ENCODE measurements at regions not wholly inside any gene's neighbourhood (a gene's known extent, or its start where the extent isn't known, plus 50 kb on each side); places are given as distances from the start of the nearest gene placed in this dataset.

- Histone ChIP-seq H3K4me1 (ENCODE audit: control insufficient read depth, insufficient read depth, low read length) (no peaks in the 10 kb centered on the region), H3K36me3 (ENCODE audit: control insufficient read depth, insufficient read depth, low read length) (no peaks in the 10 kb centered on the region), H3K27me3 (ENCODE audit: control insufficient read depth, insufficient read depth, low read length) (no peaks in the 10 kb centered on the region), H3K4me3 (ENCODE audit: low read length) (no peak overlapping the region), H3K9ac (ENCODE audit: low read length) (no peak overlapping the region), H3K27ac (ENCODE audit: low read depth, low read length) (no peak overlapping the region)
Observed at GRCh38 chr6:150702675-150703074, 103.0 kb downstream of the PLEKHG1 start.

GRCh38 chr6:150704447-150705192 is 104.9 kb downstream of the PLEKHG1 start:
- Histone ChIP-seq H3K27me3 (ENCODE audit: control insufficient read depth, insufficient read depth, low read length) (no peaks in the 10 kb centered on the region), H3K27ac (ENCODE audit: low read depth, low read length) (no peak overlapping the region), H3K36me3 (ENCODE audit: control insufficient read depth, insufficient read depth, low read length) (no peaks in the 10 kb centered on the region), H3K9ac (ENCODE audit: low read length) (no peak overlapping the region), H3K4me1 (ENCODE audit: control insufficient read depth, insufficient read depth, low read length) (no peaks in the 10 kb centered on the region), H3K4me3 (ENCODE audit: low read length) (no peak overlapping the region)

DNA sequence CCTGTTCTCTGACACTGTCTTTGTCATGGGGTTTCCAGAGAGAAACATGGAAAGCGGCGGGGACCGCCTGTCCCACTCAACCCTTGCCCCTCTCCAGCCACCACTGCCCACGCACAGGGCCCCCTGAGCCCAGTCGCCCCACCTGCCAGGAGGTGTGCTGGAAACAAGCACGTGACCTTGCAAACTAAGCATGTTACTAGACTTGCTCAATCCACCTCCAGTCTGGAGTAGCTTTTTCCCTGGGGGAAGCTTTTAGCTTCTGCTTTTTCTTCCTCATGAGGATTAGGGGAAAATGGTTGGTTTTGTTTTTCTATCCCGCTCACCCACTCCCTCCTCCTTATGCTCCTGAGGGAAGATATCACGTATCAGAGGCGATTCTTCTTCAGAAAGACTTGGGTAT is 105.7 kb downstream of the PLEKHG1 start:
- no peak overlapping the region for H3K27ac ChIP-seq (ENCODE audit: low read depth, low read length)

DNA sequence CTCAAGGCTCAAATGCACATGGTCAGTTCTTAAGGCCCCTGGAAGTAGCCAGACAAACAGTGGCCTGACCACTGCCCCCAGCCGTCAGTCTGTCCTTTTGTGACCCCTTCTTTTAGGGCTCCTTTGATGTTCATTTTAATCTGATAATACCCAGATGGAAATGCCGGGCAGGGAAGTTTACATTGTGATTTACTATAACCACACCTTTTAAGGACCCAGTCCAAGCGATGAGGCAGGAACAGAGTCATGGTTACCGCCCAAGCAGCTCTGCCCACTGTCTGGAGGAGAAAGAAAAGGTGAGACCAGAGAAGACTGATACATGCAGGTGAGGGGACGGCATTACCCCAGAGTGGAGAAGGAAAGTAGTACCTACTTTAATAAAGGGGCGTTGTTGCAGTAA is 110.6 kb downstream of the PLEKHG1 start:
- Histone ChIP-seq H3K27ac (ENCODE audit: low read depth, low read length) (no peak overlapping the region), H3K9ac (ENCODE audit: low read length) (no peak overlapping the region), H3K4me3 (ENCODE audit: low read length) (no peak overlapping the region), H3K36me3 (ENCODE audit: control insufficient read depth, insufficient read depth, low read length) (no peaks in the 10 kb centered on the region), H3K4me1 (ENCODE audit: control insufficient read depth, insufficient read depth, low read length) (peaks cover 11% of the 10 kb centered on the region), H3K27me3 (ENCODE audit: control insufficient read depth, insufficient read depth, low read length) (no peaks in the 10 kb centered on the region)

More for the DNA sequence above, 105.7 kb downstream of the PLEKHG1 start:
- H3K36me3 ChIP-seq (ENCODE audit: control insufficient read depth, insufficient read depth, low read length), result no peaks in the 10 kb centered on the region
- no peak overlapping the region for H3K4me3 ChIP-seq (ENCODE audit: low read length)
- no peaks in the 10 kb centered on the region for H3K27me3 ChIP-seq (ENCODE audit: control insufficient read depth, insufficient read depth, low read length)
- no peak overlapping the region for H3K9ac ChIP-seq (ENCODE audit: low read length)
- H3K4me1 ChIP-seq (ENCODE audit: control insufficient read depth, insufficient read depth, low read length), result no peaks in the 10 kb centered on the region

DNA sequence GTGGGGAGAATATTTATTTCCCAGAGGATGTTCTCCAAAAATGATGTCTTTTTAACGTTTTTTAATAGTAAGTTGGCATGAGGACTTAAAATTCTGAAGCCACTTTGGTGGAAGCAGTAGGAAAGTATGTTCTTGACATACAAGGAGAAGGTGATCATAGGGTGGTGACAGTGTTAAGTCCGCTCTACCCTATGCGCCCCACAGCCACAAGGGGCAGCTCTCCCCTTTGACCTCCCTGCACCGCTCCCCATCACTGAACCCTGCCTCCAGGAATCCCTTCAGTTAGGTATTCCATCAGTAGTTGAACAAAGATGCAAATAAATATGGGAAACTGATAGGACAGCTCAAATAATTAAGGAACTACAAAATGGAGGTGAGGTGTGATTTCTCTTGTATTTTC is 111.4 kb downstream of the PLEKHG1 start:
- Histone ChIP-seq H3K4me3 (ENCODE audit: low read length) (no peak overlapping the region), H3K9ac (ENCODE audit: low read length) (no peak overlapping the region), H3K27ac (ENCODE audit: low read depth, low read length) (no peak overlapping the region), H3K27me3 (ENCODE audit: control insufficient read depth, insufficient read depth, low read length) (no peaks in the 10 kb centered on the region), H3K4me1 (ENCODE audit: control insufficient read depth, insufficient read depth, low read length) (peaks cover 11% of the 10 kb centered on the region), H3K36me3 (ENCODE audit: control insufficient read depth, insufficient read depth, low read length) (no peaks in the 10 kb centered on the region)

- H3K27ac ChIP-seq (ENCODE audit: low read depth, low read length), result no peak overlapping the region
- peaks cover 11% of the 10 kb centered on the region for H3K4me1 ChIP-seq (ENCODE audit: control insufficient read depth, insufficient read depth, low read length)
- no peaks in the 10 kb centered on the region for H3K27me3 ChIP-seq (ENCODE audit: control insufficient read depth, insufficient read depth, low read length)
- H3K36me3 ChIP-seq (ENCODE audit: control insufficient read depth, insufficient read depth, low read length), result no peaks in the 10 kb centered on the region
- H3K9ac ChIP-seq (ENCODE audit: low read length), result no peak overlapping the region
- H3K4me3 ChIP-seq (ENCODE audit: low read length), result no peak overlapping the region
Observed at GRCh38 chr6:150711584-150712504, 112.2 kb downstream of the PLEKHG1 start.

- H3K4me1 ChIP-seq (ENCODE audit: control insufficient read depth, insufficient read depth, low read length), result peaks cover 11% of the 10 kb centered on the region
- no peaks in the 10 kb centered on the region for H3K27me3 ChIP-seq (ENCODE audit: control insufficient read depth, insufficient read depth, low read length)
- no peaks in the 10 kb centered on the region for H3K36me3 ChIP-seq (ENCODE audit: control insufficient read depth, insufficient read depth, low read length)
- no peak overlapping the region for H3K27ac ChIP-seq (ENCODE audit: low read depth, low read length)
- no peak overlapping the region for H3K9ac ChIP-seq (ENCODE audit: low read length)
- H3K4me3 ChIP-seq (ENCODE audit: low read length), result no peak overlapping the region
Observed at GRCh38 chr6:150712505-150713252, 113.0 kb downstream of the PLEKHG1 start.

DNA sequence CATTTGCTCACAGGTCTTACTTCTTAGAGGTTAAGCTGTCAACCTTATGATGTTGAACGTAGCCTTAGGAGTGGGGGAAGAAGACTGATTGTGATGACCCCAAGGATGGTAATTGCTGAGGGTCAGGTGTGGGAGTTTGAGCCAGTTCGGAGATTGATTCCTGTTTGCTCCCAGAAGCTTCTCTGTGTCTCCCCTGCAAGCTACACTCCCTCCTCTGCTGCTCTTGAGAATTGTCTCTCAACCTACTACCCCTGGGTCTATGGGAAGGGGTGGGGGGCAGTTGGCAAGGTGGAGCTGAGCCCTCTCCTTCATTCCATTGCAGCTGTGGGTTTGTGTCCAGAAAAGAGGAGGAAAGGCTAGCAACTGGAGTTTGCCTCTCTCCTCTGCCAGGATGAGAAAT is 113.8 kb downstream of the PLEKHG1 start:
- Histone ChIP-seq H3K9ac (ENCODE audit: low read length) (no peak overlapping the region), H3K4me3 (ENCODE audit: low read length) (no peak overlapping the region), H3K27me3 (ENCODE audit: control insufficient read depth, insufficient read depth, low read length) (no peaks in the 10 kb centered on the region), H3K27ac (ENCODE audit: low read depth, low read length) (no peak overlapping the region), H3K4me1 (ENCODE audit: control insufficient read depth, insufficient read depth, low read length) (peaks cover 11% of the 10 kb centered on the region), H3K36me3 (ENCODE audit: control insufficient read depth, insufficient read depth, low read length) (no peaks in the 10 kb centered on the region)

DNA sequence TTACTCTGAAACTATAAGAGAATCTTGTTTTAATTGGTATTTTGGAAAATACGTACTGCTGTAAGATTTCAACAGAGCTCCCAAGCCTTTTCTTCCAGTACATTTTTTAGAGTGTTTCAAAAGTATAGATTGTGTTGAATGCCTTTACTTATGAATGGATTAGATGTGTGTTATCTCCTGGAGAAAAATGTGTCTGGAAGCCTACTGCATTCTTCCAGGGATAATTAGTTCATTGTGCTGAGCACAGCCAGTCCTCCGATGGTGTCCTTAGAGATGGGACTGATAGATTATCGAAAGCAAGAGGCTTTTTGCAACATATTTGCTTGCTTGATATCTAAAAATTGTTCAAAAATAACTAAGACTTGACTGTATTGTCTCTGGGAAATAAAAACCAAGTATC is 114.2 kb downstream of the PLEKHG1 start:
- Histone ChIP-seq H3K27ac (ENCODE audit: low read depth, low read length) (no peak overlapping the region), H3K27me3 (ENCODE audit: control insufficient read depth, insufficient read depth, low read length) (no peaks in the 10 kb centered on the region), H3K4me1 (ENCODE audit: control insufficient read depth, insufficient read depth, low read length) (peaks cover 11% of the 10 kb centered on the region), H3K36me3 (ENCODE audit: control insufficient read depth, insufficient read depth, low read length) (no peaks in the 10 kb centered on the region), H3K4me3 (ENCODE audit: low read length) (no peak overlapping the region), H3K9ac (ENCODE audit: low read length) (no peak overlapping the region)

GRCh38 chr6:150715133-150715532 is 115.4 kb downstream of the PLEKHG1 start:
- Histone ChIP-seq H3K36me3 (ENCODE audit: control insufficient read depth, insufficient read depth, low read length) (no peaks in the 10 kb centered on the region), H3K4me1 (ENCODE audit: control insufficient read depth, insufficient read depth, low read length) (peaks cover 11% of the 10 kb centered on the region), H3K27me3 (ENCODE audit: control insufficient read depth, insufficient read depth, low read length) (no peaks in the 10 kb centered on the region), H3K4me3 (ENCODE audit: low read length) (no peak overlapping the region), H3K9ac (ENCODE audit: low read length) (no peak overlapping the region), H3K27ac (ENCODE audit: low read depth, low read length) (no peak overlapping the region)

GRCh38 chr6:150717419-150717818 is 117.7 kb downstream of the PLEKHG1 start:
- Histone ChIP-seq H3K27ac (ENCODE audit: low read depth, low read length) (no peak overlapping the region), H3K4me3 (ENCODE audit: low read length) (no peak overlapping the region), H3K36me3 (ENCODE audit: control insufficient read depth, insufficient read depth, low read length) (no peaks in the 10 kb centered on the region)

DNA sequence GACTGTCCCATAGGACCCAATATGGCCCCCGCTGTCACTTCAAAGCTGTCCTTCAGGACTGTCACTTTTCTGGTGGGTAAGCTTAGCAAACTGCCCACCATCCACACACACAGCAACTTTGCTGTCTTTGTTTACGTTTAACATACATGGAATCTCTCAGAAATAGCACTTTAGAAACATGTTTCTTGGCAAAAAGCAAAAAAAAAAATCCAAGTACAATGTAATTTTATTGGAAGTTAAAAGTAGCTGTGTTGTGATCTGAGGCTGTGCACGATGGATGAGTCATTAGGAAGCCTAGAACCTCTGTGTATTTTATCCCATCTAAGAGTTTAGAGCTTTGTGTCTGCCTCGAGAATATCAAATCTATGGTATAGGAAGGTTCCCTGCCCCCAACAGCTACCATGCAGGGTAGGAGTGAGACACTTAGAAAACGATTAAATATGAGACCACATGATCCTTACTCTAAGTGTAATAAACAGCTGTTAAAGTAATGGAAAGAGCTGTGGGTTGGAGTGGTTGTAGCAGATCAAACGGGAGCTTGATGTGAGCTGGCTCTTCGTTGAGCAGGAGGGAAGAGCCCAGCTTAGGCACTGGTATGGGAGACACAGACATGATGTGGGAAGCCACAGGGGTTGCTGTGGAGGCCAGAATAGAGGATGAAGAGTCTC is 119.5 kb downstream of the PLEKHG1 start:
- Histone ChIP-seq H3K36me3 (ENCODE audit: control insufficient read depth, insufficient read depth, low read length) (no peaks in the 10 kb centered on the region), H3K27me3 (ENCODE audit: control insufficient read depth, insufficient read depth, low read length) (no peaks in the 10 kb centered on the region), H3K27ac (ENCODE audit: low read depth, low read length) (no peak overlapping the region), H3K9ac (ENCODE audit: low read length) (no peak overlapping the region), H3K4me3 (ENCODE audit: low read length) (no peak overlapping the region), H3K4me1 (ENCODE audit: control insufficient read depth, insufficient read depth, low read length) (no peaks in the 10 kb centered on the region)

More at GRCh38 chr6:150717419-150717818, 117.7 kb downstream of the PLEKHG1 start:
- no peak overlapping the region for H3K9ac ChIP-seq (ENCODE audit: low read length)
- H3K4me1 ChIP-seq (ENCODE audit: control insufficient read depth, insufficient read depth, low read length), result peaks cover 6% of the 10 kb centered on the region
- H3K27me3 ChIP-seq (ENCODE audit: control insufficient read depth, insufficient read depth, low read length), result no peaks in the 10 kb centered on the region
